NOMO-1 treated with dmso at 0.1 percent for 144 hours (cell line): ENCODE measurements at regions not wholly inside any gene's neighbourhood (a gene's known extent, or its start where the extent isn't known, plus 50 kb on each side); places are given as distances from the start of the nearest gene placed in this dataset.

Experiments
- DNase-seq: peaks from one replicate; lab custom pipeline; 2025; ENCODE audit not compliant: unreplicated experiment; lab: John Stamatoyannopoulos, UW

DNA sequence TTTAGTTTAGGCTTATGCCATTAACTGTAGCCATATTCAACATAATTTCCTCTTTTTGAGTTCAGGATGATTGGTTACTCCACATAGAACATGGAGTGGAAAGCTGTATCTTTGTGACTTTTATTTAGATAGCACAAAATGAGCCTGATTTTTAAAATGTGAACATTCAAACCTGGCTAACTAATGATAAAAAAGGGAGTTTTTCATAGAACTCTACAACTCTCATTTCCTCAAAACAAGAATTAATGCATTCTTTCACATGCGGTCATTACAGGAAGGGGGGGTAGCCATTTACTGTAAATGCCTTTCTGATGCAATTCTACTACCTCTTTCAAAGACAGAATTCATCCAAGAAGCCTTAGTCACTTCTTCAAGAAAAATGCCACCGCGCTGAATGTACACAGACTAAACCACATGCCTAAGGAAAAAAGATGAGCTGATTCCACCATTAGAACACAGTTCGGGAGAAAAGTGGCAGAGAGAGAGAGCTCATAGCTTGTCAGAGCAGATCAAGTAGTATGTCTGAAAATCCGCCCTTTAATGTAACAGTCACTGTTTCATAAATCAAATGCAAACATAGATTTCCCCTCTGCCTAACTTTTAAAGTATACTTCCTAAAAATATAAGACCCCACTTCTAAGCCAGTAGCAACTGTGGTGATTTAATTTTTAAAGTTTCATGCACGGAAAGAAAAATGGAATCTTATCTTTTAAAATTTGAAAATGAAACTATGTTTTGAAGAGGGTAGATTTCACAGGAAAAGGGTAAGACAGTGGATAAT, 226.4 kb upstream of the KLF14 start:
- no peak for DNase-seq

DNA sequence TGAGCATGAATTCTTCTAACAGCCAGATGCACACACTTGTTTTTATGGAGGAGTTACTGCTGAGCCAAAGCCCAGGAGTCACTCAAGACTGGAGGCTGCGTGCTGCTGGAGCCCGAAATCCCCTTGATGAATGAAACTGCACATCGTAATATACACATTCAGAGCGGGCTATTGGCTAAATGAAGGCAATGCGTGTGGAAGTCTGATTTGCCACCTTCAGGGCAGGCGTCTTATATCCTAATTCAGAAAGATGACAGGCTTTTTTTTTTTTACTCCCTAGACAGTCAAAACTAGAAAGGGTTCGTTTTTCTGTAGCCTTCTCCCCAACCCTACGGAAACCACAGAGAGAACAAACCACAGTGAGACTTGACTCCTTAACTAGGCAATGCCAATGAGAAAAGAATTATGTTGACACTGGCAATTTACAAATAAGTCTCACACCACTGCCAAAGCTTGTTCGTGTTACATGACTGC, 227.2 kb upstream of the KLF14 start:
- no peak for DNase-seq

DNA sequence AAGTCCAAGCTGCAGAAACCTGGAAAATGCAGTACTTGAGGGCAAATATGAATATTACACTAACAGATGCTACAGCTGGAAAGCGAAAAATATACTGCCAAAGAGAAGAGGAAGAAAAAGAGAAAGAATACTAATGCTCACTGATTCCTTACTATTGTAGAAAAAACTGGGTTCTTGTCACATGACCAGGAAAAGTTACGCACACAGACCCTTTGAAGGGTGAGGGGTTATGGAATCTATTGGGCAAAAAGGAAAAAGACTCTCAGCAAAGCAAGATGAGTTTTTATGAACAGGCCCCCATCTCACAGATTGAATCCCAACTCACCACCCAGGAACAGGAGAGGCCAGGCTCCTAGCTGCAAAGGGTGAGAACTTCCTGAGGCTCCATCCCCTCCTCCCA, 228.1 kb upstream of the KLF14 start:
- DNase-seq: no peak

DNA sequence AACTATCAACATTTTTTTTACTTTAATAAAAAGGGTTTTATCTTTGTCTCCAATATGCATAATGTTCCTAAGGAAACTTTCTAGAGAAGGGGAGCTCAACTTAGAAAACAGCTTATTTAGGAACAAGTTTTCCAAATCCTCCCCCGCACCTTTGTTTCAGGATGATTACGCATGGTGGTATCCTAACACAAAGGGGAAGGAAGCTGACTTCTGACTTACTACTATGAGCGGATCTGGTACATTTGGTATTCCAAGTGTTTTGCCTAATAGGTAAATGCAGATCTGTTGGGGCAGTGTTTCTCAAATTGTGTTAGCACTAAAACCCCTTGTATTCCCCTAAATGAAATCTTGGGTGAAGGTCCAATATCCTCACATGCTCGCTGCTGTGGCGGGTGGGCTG, 229.3 kb upstream of the KLF14 start:
- no peak for DNase-seq

DNA sequence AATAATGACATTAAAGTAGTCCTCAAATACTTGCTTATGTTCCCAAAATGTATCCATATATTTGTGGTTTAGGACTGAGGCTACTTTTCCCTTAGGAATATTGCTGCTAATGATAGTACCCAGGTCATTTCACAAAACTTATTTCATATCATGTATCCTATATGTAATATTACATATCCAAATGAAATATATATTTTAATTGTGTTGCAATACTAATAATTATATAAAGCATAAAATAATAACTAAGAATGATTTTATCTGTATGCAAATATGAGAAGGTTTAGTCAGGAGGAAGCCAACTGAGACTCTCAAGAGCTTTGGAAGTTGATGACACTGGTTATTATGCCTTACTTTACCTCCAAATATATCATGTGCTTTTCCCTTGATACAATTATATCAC, 231.5 kb upstream of the KLF14 start:
- no peak for DNase-seq

DNA sequence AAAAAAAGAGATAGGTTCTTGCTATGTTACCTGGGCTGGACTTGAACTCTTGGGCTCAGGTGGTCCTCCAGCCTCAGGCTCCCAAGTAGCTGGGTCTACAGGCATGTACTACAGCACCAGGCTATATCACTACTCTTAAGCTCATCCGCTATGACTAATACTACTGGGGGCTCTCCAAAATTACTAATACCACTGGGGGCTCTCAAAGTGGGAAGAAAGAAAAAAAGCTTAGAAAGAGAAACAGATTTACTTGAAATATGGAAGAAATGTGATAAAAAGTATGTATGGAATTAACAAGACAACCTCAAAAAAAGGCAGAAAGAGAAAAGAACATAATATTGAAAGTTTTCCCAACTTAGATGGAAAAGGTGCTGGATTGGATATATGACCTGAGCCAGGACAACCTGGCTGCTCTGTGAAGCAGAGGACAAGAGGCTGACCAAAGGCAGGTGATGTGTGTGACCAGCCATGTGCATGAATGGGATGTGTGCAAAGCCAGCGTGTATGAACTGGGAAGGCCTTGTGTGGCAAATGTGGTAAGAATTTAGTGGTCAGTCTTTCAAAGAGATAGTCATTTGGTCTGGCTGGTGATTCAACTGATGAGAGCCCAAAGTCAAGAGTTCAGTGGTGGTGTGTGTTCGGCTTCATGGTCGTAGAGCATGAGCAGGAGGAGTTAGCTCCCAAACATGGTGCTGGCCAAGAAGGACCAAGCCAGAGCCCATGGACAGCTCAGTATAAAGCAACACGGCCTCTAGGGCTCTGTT, 232.4 kb upstream of the KLF14 start:
- DNase-seq: no peak

DNA sequence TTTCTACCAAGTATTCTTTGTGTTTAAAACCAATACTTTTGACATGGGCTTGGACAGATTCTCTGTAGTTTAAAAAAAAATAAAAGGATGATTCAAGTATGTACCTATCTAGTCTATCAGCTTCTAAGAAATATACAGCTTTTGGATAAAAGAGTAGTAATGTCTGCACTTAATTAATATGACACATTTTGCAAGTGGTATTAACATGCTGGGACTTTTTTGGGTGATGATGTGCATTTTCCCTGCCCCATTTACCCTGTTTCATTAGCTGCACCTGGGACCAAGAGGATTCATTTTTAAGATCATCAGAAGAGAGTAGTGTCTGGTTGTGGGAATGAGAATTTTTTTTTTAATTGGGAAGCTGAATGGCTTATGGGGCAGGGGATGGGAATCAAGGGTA, 236.2 kb upstream of the KLF14 start:
- no peak for DNase-seq

DNA sequence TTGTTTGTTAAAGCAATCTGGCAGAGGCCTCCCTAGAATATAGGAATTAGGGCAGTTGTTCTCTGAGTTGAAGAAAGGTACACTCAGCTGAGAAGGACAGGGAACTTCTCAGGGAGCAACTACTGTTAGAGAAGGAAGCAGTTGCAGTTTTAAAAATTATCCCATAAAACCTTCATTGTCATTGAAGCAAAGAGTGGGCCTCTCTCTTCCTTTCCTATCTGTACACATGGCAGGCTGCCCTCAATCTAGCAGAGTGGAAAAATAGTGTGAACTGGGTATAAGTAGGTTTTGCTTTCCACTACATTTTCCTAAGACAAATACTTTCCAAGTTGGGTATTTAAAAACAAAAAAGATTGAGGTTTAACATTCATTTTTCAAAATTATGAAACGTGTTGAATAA, 236.7 kb upstream of the KLF14 start:
- DNase-seq: no peak

DNA sequence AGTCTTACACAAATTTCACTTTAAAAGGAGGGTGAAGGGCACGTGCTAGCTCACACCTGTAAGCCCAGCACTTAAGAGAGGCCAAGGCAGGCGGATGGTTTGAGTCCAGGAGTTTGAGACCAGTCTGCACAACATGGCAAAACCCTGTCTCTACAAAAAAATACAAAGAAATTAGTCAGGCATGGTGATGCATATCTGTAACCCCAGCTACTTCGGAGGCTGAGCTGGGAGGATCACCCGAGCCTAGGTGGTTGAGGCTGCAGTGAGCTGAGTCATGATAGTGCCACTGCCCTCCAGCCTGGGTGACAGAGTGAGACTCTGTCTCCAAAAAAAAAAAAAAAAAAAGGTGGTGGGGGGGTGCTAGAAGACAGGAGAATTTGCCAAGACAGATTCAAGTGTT, 237.3 kb upstream of the KLF14 start:
- DNase-seq: no peak

DNA sequence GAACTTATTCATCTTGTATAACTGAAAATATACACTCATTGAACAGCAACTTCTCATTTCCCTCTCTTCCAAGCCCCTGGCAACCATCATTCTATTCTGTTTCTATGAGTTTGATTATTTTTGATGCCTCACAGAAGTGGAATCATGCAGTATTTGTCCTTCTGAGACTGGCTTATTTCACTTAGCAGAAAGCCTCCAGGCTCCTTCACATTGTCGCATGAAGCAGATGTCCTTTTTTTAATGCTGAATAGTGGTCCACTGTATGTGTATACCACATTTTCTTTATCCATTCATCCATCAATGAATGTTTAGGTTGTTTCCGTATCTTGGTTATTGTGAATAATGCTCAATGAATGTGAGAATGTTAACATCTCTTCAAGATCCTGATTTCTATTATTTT, 238.2 kb upstream of the KLF14 start:
- DNase-seq: no peak

DNA sequence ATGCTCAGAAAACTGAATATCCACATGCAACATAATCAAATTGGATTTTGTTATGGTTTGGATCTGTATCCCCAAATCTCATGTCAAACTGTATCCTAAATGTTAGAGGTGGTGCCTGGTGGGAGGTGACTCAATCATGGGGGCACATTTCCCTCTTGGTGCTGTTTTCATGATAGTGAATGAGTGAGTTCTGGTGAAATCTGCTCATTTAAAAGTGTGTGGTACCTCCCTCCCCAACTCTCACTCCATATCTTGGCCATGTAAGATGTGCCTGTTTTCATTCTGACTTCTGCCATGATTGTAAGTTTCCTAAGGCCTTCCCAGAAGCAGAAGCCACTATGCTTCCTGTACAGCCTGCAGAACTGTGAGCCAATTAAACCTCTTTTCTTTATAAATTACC, 239.6 kb upstream of the KLF14 start:
- DNase-seq: no peak

DNA sequence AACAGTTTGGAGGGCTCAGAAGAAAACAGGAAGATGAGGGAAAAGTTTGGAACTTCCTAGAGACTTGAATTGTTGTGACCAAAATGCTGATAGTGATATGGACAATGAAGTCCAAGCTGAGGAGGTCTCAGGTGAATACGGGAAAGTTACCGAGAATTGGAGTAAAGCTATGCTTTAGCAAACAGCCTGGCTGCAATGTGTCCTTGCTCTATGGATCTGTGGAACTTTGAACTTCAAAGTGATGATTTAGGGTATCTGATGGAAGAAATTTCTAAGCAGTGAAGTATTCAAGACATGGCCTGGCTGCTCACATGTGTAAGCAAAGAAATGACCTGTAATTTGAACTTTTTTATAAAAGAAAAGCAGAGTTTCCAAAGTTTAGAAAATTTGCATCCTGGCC, 240.2 kb upstream of the KLF14 start:
- DNase-seq: no peak

DNA sequence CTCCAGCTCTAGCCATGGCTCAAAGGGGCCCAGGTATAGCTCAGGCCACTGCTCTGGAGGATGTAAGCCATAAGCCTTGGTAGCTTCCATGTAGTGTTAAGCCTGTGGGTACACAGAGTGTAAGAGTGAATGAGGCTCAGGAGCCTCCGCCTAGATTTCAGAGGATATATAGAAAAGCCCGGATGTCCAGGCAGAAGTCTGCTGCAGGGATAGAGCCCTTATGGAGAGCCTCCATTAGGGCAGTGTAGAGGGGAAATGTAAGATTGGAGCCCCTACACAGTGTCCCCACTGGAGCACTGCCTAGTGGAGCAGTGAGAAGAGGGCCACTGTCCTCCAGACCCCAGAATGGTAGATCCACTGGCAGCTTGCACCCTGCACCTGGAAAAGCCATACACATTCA, 240.8 kb upstream of the KLF14 start:
- DNase-seq: no peak

DNA sequence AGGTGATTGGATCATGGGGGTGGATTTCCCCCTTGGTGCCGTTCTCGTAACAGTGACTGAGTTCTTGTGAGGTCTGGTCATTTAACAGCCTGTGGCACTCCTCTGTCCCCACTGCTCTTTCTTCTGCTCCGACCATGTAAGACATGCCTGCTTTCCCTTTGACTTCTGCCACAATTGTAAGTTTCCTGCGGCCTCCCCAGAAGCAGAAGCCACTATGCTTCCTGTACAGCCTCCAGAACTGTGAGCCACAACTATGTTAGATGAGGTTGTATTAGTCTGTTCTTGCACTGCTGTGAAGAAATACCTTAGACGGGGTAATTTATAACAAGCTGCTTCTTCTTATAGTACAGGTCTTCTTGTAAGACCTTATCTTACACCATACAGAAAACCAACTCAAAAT, 241.7 kb upstream of the KLF14 start:
- no peak for DNase-seq

DNA sequence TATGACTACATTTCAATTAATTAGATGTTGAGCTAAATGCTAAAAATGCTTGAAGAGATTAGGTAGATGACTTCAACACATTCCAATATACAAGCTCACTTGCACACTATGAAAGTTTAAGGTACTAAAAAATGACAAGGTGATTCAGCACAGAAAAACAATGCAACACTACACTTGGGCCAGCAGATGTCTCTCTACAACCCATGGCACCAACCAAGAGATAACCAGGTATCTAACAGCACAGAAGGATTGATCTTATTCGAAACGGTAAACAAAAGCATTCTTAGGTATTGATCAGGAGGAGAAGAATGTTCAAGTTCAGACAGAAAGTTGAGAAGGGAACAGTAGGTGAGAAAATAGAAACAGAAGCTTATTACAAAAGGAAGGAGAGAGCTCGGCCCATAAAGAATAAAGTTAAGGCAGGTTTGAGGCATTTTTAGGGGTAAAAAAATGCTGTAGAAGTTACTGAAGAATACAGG, 248.2 kb upstream of the KLF14 start:
- no peak for DNase-seq

DNA sequence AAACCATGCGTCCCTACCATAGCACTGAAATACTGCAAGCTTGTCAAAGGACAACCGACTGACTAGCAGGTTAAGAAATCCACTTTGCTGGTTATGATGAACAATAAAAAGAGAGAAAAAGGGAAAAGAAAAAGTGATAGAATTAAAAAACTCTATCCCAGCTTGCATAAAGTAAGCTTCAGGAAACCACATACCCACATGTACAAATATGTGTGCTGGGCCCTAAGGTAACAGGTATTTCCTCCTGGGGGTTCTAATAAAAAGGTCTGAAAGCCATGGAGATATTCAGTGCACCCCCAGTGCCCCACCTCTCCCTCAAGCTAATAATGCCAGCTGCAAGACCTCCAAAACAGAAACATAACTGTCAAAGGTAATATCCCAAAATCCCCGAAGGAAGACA, 248.6 kb upstream of the KLF14 start:
- DNase-seq: no peak

DNA sequence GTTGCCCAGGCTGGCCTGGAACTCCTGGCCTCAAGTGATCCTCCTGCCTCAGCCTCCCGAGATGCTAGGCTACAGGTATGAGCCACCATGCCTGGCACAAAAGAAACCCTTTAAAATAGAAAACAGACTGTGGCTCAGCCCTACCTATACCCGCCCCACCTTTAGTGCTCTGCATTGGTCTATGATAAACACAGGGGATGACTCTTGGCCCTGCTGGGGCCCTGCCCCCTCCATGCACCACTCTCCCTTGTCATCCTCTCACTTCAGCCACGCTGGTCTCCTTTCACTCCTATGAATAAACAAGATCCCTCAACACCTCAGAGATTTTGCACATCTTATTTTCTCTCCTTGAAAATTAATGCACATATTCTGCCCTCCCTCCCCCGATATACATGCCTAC, 251.4 kb upstream of the KLF14 start:
- DNase-seq: no peak

DNA sequence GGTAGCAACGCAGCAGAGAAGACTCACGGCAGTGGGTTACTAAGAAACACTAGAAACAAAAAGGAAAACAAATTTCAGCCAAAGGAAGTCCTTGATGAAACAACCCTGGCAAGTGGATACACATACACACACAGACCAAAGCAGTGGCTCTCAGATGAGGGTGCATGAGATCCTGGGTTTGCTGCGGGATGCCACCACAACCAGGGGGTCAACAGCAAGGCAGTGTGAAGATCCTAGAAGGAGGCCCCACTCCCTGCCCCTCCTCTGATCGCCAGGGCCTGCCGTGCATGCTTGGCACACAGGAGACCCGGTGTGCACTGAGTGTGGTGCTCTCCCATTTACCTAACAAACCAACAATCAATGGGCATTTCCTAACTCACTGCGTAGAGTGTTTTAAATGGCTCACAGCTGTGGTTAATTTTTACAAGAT, 252.3 kb upstream of the KLF14 start:
- no peak for DNase-seq

DNA sequence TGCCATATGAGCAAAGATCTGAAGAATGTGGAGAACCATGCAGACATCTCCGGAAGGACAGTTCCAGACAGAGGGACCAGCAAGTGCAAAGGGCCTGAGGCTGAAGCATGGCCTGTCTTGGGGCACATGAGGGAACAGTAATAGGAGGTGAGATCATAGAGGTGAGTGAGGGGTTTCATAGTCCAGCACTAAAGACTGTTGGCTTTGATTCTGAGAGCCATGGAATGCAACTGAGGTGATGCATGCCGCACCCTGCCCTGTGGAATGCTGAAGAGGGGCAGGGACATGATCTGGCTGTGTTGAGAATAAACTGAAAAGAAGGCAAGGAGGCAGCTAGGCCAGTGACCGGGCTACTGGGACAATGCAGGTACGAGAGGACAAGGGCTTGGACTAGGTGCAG, 253.1 kb upstream of the KLF14 start:
- no peak for DNase-seq

DNA sequence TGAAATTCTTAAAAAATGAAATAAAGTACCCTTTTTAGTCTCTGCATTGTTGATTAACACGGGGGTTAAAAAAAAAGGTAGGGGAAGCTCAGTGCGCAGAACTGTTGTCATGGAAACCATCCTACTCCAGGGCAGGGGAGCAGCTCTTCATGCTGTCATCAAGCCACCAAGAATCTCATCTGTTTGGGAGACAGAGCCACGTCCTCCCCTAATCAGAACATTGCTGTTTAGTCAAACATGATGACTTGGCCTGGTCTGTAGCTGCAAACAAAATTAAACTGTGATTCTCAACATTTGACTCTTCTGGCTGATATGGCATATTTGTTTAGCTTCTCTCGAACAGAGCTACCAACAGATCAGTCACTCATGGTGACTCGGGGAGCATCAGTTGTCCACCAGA, 254.4 kb upstream of the KLF14 start:
- DNase-seq: no peak

DNA sequence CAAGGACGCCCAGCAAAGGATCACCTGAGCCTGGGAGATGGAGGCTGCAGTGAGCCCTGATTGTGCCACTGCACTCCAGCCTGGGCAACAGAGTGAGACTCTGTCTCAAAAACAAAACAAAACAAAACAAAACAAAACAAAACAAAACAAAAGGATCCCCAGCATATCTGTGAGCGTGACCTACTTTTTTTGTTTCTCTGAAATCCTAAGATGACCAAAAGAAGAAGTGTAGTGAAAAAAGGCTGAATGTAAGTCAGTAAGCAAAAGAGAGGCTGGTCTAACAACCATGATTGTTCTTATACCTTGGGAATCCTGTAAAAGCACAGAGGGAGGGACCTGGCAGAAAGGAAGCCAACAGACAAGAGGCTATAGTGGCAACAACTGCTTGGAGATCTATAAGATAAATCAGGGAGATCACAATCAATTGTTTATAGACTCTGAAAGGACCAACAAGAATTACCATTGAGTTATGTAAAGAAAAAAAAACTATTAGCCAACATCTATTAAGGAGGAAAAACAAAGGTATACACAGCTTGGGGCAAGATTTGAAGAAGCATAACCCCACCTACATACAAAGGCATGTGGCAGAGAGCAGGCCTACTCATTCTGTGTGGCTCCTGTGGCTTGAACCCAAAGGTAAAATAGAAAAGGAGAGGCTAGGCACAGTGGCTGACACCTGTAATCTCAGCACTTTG, 255.2 kb upstream of the KLF14 start:
- DNase-seq: no peak
